Stimulated activated CD4-positive, alpha-beta T cell treated with anti-CD3 and anti-CD28 coated beads, Interleukin-12 subunit alpha, Interleukin-12 subunit beta, amount 100 ng/mL, for 4 hours (primary cell): ENCODE measurements at regions not wholly inside any gene's neighbourhood (a gene's known extent, or its start where the extent isn't known, plus 50 kb on each side); places are given as distances from the start of the nearest gene placed in this dataset.

Source experiments
- DNase-seq: peaks from one replicate; pipeline ENCODE4 v3.0.0-alpha.2; 2020

DNA sequence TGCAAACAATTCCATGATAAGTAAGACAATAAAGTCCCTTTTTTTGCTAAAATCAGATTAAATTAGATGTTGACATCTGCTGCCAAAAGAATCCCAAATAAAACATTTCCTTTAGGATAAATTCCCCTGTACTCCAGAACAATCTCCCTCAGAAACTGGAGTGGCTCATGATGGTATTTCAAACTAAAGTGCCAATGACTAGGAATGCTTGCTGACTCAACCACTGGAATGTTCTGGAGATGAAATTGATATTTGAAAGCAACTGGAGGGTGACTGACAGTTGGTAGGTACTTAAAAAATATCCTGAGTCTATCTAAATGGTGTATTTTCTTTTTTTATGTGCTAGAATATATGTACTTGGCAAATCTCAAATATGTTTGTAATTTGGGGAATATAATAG lies 350.1 kb upstream of the TSHZ2 start:
- DNase-seq: no peak

DNA sequence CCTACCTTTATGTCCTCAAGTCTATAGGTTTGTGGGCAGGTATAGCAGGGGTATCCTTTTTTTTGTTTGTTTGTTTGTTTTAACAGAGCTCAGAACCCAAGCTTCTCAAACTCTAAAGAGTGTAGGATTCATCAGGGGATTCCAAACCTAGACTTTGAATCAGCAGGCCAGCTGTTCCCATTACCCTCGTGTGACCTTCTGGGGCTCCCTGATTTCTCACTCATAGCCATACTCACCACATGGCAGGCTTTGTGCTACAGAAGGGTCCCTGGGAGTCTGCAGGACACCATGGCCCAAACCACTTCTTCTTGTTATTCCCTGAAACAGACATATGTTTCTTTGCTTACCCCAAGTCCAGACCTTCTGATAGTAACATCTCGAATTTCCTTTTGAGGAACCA lies 350.8 kb upstream of the TSHZ2 start:
- no peak for DNase-seq

DNA sequence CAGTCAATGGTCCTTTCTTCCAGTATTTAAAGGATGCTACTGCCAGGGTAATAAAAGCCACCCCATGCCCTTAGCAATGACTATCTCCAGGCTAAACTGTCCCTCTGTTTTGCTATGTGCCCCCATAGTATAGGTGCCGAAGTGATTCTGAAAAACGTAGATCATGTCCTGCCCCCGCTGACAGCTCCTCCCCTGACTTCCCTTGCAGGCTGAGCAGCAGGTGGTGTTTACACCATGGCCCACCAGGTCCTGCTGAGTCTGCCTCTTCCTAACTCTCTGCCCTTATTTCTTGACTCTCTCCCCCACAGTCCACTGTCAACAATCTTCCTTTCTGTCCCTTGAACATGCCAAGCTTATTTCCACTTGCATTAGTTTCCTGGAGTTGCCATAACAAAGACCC lies 352.5 kb upstream of the TSHZ2 start:
- DNase-seq: no peak

DNA sequence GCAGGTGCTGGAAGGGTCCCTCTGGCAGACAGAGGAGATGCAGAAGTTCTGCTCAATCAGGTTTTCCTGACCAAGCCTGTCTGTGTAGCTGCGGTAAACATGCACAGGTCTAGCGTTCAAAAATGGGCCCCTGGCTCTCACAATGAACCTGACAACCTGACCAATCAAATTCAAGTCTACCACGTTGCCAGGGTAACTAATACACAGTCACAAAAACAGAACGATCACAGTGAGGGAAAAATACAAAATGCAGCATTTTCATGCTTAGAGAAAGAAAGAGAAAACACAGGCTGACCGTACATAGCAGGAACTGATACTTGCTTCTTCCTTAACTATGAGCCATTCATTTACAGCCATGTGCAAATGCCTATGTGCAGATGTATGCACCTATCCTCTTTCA lies 353.1 kb upstream of the TSHZ2 start:
- no peak for DNase-seq

DNA sequence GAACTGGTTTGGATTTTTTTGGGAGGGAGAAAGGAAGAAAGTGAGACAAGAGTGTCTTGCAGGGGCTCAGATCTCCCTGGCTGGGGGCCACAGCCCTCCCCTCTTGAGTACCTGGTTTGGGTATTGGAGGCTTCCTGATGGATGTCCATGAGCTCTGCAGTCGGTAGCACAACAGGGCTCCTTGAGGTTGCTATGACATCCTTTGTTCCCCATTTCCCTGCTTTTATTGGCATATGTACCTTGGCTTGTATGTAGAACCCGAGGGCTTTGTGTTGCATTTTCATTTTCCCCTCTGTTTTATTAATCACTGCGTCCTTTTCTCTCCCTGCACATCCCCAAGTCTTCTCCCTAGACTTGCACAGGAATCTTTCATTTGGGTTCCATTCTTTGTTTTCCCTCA lies 355.5 kb upstream of the TSHZ2 start:
- no peak for DNase-seq

DNA sequence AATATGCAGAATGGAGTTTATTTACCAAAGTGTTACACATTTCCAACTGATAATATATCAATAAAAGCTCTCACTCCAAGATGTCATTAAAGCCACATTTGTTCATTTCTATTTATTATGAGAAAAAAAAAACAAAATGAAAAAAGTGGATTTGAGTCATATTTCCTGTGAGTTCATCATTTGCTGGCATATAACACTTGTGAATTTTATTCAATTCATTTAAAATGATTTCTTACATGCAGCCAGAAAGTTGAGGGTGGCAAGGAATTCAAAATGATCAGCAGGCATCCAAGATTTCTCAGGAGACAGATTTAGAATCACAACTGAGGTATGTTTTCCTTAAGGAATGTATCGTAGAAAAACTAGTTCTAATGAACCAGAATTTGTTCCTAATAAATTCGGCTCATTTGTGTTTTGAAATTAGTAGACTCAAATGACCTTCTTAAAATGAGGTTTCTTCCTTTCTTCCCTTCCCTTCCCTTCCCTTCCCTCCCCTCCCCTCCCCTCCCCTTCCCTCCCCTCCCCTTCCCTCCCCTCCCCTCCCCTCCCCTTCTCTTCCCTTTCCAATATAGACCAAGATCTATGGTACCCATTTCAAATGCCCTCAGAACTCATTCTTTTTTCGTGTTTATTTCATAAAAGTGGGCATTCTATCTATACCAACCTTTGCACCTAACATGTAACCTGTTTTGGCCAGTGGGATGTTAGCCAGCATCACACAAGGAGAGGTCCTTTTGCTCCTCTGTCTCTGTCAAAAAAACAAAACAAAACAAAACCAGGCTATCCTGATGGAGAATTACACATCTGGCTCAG lies 357.9 kb upstream of the TSHZ2 start:
- DNase-seq: no peak

DNA sequence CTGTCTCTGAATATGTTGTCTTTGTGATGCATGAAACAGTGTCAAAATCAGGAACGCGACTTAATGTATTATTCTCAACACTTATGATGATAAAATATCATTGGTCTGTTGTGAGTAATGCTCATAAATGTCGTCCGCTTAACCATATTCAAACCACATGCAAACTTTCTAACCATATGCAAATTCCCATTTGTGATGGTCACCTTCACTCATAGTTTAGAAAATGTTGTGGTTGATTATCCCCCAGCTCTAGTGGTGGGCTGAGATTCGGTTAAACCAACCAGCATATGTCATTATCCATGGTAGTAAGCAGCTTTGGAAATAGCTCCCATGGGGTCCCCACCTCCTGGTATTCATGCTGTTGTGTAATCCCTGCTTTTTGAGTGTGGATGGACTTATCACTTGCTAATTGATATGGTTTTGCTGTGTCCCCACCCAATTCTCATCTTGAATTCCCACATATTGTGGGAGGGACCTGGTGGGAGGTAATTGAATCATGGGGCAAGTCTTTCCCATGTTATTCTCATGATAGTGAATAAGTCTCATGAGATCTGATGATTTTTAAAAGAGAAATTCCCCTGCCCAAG lies 360.0 kb upstream of the TSHZ2 start:
- DNase-seq: no peak

DNA sequence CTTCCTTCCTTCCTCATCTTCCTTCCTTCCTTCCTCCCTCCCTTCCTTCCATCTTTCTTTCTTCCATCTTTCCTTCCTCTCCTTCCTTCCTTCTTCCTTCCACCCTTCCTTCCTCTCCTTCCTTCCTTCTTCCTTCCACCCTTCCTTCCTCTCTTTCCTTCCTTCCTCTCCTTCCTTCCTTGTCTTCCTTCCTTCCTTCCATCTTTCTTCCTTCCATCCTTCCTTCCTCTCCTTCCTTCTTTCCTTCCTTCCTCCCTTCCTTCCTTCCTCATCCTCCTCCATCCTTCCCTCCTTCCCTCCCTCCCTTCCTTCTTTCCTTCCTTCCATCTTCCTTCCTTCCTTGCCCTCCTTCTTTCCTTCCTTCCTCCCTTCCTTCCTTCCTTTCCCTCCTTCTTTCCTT lies 361.4 kb upstream of the TSHZ2 start:
- DNase-seq: no peak

DNA sequence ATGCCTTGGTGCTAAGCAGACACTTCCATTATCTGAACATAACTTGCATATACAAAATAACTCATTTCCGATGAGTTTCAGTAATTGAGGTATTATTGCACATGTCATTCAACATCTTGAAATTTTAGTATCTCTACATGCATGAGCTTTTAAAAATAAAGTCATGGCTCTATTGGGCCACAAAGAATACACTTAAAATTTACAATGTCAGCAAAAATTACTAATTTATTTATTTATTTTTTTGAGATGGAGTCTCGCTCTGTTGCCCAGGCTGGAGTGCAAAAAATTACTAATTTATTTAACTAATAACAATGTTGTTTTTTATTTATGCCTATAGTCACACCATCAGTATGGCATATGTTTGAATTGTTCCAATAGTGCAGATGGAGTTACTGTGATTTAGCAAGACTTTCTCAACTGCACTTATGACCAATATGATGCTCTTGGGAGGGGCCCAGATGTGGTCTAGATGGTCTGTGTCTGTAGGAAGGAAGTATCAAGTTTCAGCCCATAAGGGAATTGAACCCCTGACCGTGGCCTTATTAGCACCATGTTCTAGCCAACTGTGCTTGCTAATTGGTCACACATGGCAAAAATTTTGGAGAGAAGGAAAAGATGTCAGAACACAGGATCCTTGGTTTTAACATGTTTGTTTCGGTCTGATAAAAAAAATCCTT lies 370.7 kb upstream of the TSHZ2 start:
- DNase-seq: no peak

DNA sequence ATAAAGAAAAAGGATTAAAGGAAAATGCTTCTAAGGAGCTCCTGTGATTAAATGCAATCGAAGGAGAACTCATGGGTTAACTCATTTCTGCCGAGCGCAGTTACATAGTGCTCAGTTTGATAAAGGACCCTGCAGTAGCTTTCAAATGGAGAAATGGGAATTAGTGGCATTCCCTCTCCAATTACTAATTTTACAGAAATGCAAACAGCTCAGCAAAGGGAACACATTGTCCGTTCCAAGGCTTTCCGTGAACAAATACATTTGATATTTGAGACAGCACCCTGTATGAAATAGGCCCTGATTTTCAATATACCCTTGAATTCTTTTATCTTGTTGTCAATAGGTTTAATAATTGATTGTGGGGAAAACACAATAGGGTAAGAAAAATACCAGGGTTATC lies 375.9 kb upstream of the TSHZ2 start:
- DNase-seq: no peak

DNA sequence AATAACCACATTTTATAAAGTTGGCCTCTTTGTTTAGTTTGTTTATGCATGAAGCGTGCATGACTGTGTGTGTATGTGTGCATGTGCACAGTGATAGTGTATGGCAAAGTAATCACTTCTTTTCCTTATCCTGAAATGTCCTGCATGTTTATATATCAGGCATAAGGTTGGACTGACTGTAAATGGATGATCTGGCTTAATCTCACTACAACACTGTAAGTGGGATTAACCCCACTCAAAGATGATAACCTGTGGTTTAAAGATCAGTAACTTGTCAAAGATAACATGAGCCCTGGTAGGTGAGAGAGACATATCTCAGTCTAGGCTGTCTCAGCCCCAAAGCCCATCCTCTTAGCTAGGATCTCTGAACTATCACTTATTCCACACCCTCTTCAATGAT lies 376.6 kb upstream of the TSHZ2 start:
- no peak for DNase-seq

DNA sequence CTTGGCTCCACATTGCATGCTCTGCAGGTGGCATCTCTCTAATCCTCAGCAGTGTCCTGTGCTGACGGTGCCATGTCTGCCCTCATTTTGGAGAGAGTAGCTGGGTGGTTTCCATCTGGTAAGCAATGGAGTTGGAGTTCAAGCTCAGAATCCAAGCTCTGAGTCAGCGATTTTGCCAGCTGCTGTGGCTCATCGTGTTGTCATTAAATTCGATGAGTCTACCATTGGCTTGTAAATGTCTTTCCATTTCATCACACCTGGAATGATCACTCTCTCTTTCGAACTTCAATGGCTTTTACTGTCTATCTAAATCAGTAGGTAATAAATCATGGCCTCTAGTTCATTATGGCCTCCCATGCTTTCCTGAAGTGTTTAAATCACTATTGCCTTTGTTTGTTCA lies 378.5 kb upstream of the TSHZ2 start:
- DNase-seq: no peak

DNA sequence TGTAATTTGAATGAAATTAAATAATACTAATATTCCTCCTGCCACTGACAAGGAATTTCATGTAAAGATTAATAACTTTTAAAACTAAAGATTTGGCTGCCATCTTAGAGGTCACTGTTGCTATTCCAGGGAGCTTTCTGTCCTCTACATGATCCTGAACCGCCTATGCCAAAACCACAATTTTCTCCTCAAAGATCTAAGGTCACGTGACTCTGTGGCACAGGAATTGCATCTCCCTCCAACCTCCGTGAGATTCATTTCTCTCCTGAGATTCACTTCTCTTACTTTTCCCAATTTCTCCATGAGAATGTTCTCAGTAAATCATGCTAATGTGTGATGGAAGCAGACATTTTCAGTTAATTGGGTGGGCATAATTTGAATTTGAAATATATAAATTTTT lies 379.6 kb upstream of the TSHZ2 start:
- no peak for DNase-seq

DNA sequence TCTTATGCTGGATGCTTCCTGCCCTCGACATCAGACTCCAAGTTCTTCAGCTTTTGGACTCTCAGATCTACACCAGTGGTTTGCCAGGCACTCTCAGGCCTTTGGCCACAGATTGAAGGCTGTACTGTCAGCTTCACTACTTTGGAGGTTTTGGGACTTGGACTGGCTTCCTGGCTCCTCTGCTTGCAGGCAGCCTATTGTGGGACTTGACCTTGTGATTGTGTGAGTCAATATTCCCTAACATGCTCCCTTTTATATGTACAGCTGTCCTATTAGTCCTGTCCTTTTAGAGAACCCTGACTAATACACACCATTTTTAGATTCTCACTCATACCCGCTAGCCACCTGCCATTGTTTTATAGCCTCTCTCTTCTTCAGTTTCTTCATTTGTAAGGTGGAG lies 382.1 kb upstream of the TSHZ2 start:
- DNase-seq: no peak

DNA sequence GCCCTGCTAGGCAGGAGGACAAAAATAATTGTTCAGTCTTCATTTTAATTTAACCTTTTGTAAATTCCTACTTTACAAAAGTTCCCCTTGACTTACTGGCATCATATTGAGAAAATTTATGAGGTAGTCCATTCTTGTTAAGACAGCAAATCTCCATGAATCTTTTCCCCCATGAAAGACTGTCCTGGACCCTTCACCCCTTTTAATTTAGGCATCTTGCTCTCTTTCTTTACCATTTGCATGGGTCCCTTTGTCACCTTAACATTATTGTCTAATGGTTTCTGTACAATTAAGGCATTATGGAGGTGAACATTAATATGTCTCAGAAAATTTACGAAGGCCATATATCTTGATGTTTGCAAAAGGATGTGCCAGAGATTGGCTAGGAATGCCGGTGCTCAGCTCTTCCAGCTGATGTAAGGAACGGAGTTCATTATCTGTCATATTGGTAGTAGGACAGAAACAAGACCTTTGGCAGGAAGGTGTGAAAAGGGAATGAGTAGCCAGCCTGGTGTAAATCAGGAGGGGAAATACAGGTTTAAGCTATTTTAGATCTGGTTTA lies 382.8 kb upstream of the TSHZ2 start:
- DNase-seq: no peak

DNA sequence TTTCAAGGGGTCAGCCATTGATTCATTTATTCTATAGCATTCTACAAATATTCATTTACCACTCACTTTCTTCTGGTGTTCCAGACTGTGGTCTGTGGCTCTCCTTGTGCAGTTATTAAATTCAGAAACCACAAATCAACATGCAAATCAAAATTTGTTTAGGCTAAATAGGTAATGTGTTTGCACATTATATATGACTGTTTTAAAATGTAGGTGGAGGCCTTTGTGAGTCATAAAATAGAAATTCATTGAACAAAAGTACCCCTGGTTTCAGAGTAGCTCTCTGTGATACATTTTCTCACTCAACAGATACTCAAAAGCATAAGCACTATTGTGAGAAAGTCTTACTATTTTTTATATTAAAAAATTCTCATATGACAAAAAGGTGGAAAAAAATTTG lies 385.5 kb upstream of the TSHZ2 start:
- DNase-seq: no peak

DNA sequence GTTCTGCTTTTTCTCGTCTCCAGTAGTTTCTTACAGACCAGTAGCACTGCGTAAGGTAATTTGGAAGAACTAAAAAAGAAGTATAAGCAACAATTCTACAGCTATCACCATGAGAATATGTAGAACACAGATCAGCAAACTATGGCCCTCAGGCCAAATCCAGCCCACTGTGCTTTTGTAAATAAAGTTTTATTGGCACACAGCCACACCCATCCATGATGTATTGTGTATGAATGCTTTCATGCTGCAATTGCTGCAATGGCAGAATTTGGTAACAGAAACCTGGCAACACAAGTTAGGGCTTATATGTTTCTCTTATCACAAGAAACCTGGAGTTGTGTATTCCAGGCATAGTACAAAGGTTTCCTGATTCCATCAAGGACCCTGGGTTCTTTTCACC lies 386.8 kb upstream of the TSHZ2 start:
- DNase-seq: no peak

DNA sequence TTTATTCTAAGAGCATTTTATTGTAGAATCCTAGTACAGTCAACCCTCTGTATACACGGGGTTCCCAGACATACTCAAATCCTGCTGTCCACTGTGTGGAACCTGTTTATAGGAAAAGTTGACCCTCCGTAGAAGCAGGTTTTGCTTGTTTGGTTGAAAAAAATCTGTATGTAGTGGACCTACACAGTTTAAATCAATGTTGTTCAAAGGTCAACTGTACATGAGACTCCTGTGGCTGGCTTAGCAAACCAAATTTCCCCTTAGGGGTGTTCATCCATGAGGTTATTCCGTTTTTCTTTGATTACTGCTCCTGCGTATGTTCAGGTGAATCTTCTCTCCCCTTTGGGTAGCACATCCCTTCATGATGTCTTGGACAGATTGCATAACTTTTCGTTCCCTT lies 387.0 kb upstream of the ZFP64 start:
- no peak for DNase-seq

DNA sequence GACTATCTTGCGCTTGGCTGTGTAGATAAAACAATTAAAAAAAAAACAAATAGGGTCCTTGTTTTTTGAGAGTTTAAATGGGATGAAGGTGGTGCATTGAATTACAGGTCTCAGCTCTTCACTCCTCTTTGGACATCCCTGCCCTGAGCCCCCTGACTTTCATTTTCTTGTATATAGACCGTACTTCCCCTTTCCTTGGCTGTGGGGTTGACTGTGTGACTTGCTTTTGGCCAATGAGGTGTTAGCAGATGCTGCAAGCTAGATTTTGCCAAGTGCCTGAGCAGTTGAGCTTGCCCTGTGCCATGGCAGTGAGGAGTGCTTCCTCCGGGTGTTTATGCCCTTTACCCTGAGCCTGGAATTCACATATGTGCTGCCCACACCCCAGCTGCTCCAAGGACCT lies 386.1 kb upstream of the ZFP64 start:
- no peak for DNase-seq

DNA sequence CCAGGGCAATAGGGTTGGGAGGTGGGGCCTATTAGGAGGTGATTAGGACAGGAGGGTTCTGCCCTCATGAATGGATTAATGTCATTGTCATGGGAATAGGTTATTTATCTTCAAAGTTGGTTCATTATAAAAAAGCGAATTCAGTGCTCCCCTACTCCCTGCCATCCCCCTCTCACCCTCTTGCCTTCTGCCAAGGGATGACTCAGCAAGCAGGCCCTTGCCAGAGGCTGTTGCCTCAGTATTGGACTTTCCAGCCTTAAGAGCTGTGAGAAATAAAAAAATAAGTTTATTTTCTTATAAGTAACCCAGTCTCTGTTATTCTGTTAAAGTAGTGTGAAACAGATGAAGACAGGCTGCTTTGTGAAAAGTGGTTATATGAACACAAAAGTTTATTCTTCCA lies 381.1 kb upstream of the ZFP64 start:
- DNase-seq: no peak

DNA sequence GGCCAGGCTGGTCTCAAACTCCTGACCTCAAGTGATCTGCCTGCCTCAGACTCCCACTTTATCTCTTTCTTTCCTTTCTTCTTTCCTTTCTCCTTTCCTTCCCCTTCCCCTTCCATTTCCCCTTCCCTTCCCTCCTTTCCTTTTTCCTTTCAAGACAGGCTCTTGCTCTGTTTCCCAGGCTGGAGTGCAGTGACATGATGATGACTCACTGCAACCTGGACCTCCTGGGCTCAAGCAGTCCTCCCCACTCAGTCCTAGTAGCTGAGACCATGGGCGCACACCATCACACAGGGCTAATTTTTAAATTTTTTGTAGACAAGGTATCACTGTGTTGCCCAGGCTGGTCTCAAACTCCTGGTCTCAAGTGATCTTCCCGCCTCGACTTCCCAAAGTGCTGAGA lies 377.6 kb upstream of the ZFP64 start:
- DNase-seq: no peak

DNA sequence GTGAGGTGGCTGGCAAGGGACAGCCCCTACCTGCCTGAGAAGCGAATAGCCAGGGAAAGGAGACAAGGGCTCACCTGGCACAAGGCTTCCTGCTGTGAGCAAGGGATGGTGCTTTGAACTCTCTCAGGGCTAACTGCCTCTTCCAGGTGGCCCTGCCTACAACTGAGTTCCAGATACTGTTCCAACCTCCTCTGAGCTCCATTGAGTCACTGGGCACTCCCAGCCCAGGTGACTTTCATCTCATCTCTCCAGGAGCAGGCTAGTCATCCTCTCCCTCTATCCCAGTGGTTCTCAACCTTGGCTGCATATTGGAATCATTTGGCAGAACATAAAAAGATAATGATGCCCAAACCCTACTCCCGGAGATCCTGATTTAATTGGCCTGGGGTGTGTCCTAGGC lies 374.0 kb upstream of the ZFP64 start:
- no peak for DNase-seq

DNA sequence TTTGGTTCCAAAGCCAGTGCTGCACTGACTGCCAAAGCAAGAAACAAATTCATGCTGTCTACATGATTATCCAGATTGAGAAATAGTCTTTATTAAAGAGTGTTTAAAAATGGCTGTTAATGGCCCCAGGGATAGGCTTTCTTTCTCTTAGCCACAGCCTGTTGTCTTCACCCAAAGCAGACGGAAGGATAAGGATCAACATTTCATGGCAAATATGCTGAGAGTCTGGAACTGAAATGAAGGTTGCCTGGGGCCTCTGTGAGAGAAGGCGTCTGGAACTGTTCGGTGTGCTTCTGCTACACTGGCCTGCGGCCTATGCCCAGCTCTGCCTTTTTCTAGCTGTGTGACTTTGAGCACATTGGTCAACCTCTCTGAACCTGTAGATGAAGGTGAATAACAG lies 373.0 kb upstream of the ZFP64 start:
- DNase-seq: no peak

DNA sequence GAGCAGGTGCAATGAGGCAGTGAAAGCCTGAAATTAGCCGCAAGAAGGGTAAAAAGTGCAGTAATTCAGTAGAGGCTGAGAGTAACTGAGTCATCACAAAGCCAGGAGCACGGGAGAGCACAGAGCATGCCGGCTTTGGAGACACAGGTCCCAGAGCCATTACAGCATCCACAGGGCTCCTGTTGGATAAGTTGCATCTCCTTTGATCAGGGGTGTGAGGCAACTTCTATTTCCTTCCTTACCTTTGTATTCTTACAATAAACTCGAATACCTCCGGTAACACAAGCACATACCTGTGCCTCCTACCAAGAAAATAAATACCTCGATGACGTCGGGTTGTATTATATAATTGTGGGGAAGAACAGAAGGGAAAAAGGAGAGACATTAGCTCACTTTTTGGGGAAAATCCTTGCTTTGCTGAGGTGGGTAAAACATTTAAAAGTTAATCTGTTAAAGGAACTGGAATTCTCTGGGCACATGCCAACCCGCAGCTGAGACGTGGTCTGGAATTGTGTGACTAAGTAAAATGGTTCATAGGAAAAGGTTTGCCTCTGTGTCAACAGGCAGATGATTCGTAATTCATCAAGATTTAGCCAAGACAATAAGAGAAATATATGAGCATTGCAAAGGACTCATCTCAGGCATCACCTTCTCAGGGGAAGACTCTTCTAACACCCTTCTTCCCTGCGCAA lies 360.7 kb upstream of the ZFP64 start:
- no peak for DNase-seq
